B cell (primary cell): ENCODE measurements at regions not wholly inside any gene's neighbourhood (a gene's known extent, or its start where the extent isn't known, plus 50 kb on each side); places are given as distances from the start of the nearest gene placed in this dataset.

Source experiments
- EZH2 ChIP-seq: IDR thresholded peaks from 2 replicates; pipeline ENCODE4 v1.6.1; 2012; ENCODE audit warnings: borderline replicate concordance, low read depth, mild to moderate bottlenecking, moderate library complexity, low read length; ENCODE audit not compliant: insufficient read depth, poor library complexity, severe bottlenecking
- TF ChIP-seq, protein P1 (sequence below): fragments of 200-600 bp; IDR thresholded peaks from one replicate; pipeline ENCODE4 v1.8.0; 2022; ENCODE audit warnings: antibody characterized with exemption, mild to moderate bottlenecking

DNA sequence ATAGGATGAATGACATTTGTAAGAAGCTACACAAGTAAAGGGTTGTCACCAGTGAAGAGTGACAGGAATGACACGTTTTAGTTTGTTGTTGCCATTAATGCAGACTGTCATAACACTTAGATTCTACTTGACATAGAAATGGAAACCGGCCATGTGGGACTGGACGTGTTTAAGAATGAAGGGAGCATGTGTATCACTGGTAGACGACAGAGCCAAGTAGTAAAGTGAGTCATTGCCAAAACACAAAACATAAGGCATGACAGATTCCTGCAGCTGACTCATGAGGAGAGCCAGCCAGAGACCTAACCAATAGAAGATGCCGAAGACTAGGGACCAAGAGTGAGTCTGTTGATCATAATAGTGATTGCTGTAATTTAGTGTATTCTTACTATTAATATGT lies 106.2 kb upstream of the PLAAT1 start:
- TF ChIP-seq EZH2: no peak
- TF ChIP-seq, protein P1, sequence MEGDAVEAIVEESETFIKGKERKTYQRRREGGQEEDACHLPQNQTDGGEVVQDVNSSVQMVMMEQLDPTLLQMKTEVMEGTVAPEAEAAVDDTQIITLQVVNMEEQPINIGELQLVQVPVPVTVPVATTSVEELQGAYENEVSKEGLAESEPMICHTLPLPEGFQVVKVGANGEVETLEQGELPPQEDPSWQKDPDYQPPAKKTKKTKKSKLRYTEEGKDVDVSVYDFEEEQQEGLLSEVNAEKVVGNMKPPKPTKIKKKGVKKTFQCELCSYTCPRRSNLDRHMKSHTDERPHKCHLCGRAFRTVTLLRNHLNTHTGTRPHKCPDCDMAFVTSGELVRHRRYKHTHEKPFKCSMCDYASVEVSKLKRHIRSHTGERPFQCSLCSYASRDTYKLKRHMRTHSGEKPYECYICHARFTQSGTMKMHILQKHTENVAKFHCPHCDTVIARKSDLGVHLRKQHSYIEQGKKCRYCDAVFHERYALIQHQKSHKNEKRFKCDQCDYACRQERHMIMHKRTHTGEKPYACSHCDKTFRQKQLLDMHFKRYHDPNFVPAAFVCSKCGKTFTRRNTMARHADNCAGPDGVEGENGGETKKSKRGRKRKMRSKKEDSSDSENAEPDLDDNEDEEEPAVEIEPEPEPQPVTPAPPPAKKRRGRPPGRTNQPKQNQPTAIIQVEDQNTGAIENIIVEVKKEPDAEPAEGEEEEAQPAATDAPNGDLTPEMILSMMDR: no peak
